ENCODE measurements at regions not wholly inside any gene's neighbourhood (a gene's known extent, or its start where the extent isn't known, plus 50 kb on each side); places are given as distances from the start of the nearest gene placed in this dataset.
"Not testable (repeated sequence)": the region's sequence is repeated elsewhere in the genome, so short reads cannot be mapped to it uniquely, and the experiment has no call there.

DNA sequence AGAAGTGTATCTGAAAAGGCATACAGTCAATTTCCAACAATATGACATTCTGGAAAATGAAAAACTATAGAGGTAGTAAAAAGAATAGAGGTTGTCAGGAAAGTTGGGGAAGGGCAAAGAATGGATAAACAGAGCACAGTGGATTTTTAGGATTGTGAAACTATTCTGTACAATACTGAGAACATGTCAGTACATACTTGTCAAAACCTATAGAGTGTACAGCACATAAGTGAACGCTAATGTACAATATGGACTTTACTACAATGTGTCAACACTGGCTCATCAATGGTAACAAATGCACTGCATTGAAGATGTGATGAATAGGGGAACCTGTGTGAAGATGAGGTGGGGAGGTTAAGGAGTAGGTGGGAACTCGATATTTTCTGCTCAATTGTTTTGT is 483.0 kb upstream of the PFKP start:
- POLR2A ChIA-PET, result no interaction called here
- DNase-seq (ENCODE audit: extremely low spot score), result no peak
- TF ChIP-seq SP1 (IDR thresholded peaks at IDR 0.05) (no peak), ARNT (IDR thresholded peaks at IDR 0.05) (no peak)
- CTCF ChIA-PET, result no interaction called here

DNA sequence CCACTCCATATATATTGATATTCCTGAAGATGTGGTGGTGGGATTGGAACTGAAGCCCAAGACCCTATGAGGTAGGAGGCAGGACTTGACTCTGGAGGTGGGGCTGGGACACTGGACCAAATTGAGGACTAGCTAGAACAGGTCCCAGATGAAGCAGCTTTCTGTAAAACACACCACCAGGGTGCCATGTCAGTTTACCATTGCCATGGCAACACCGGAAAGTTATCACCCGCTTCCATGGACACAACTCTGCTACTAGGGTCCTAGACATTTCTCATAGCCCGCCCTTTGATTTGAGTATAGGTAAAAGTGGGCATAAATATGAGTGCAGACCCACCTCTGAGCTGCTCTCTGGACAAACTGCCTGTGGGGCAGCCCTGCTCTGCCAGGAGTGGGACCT is 490.5 kb upstream of the PFKP start:
- POLR2A ChIA-PET, result no interaction called here
- no peak for DNase-seq (ENCODE audit: extremely low spot score)
- CTCF ChIA-PET, result no interaction called here

DNA sequence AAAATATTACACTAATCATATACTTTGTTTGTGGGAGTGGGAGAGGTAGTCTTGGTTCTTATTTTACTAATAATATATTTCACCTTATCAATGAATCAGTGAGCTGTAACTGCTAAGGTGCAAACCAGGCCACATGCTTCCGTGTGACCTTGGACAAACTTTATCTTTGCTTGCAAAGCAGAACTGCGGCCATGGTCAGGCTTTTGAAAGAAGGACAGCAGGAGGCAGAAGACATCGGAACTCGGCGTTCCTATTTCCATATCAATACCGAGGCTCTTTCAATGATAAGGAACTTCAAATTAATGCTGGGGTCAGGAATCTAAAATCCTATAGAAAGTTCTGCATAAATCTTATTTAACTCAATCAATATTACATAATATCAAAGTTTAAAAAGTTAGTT is 491.9 kb upstream of the PFKP start:
- POLR2A ChIA-PET, result no interaction called here
- TF ChIP-seq CTBP1 (IDR thresholded peaks at IDR 0.05; ENCODE audit: borderline replicate concordance), result no peak
- no peak for TF ChIP-seq ELF4 (IDR thresholded peaks at IDR 0.05)
- TF ChIP-seq FOXA1 (IDR thresholded peaks at IDR 0.05), result no peak
- TF ChIP-seq FOXM1 (IDR thresholded peaks at IDR 0.05; ENCODE audit: borderline replicate concordance), result no peak
- TF ChIP-seq FOXK2 (IDR thresholded peaks at IDR 0.05), result no peak
- TF ChIP-seq NFRKB (IDR thresholded peaks at IDR 0.05), result no peak
- TF ChIP-seq ZNF384 (IDR thresholded peaks at IDR 0.05), result no peak
- CTCF ChIA-PET, result no interaction called here
- DNase-seq (ENCODE audit: extremely low spot score), result no peak

More for the DNA sequence above, 490.5 kb upstream of the PFKP start:
- no peak for TF ChIP-seq HDGF (IDR thresholded peaks at IDR 0.05; ENCODE audit: borderline replicate concordance)
- TF ChIP-seq FOXK2 (IDR thresholded peaks at IDR 0.05), result no peak
- TF ChIP-seq, protein P1, sequence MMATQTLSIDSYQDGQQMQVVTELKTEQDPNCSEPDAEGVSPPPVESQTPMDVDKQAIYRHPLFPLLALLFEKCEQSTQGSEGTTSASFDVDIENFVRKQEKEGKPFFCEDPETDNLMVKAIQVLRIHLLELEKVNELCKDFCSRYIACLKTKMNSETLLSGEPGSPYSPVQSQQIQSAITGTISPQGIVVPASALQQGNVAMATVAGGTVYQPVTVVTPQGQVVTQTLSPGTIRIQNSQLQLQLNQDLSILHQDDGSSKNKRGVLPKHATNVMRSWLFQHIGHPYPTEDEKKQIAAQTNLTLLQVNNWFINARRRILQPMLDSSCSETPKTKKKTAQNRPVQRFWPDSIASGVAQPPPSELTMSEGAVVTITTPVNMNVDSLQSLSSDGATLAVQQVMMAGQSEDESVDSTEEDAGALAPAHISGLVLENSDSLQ (IDR thresholded peaks at IDR 0.05), result no peak
- no peak for TF ChIP-seq NFRKB (IDR thresholded peaks at IDR 0.05)
- no peak for TF ChIP-seq FOXA1 (IDR thresholded peaks at IDR 0.05)
- TF ChIP-seq SUZ12 (IDR thresholded peaks at IDR 0.05), result no peak
- no peak for TF ChIP-seq L3MBTL2 (conservative IDR thresholded peaks at IDR 0.05)
- TF ChIP-seq BHLHE40 (IDR thresholded peaks at IDR 0.05; ENCODE audit: borderline replicate concordance), result no peak
- TF ChIP-seq LEF1 (IDR thresholded peaks at IDR 0.05; ENCODE audit: borderline replicate concordance), result no peak
- no peak for TF ChIP-seq CTBP1 (IDR thresholded peaks at IDR 0.05; ENCODE audit: borderline replicate concordance)
- no peak for TF ChIP-seq ARNT (IDR thresholded peaks at IDR 0.05)
- TF ChIP-seq TARDBP (IDR thresholded peaks at IDR 0.05), result no peak
- no peak for TF ChIP-seq FOXM1 (IDR thresholded peaks at IDR 0.05; ENCODE audit: borderline replicate concordance)
- no peak for TF ChIP-seq ELF4 (IDR thresholded peaks at IDR 0.05)
- no peak for TF ChIP-seq ZNF384 (IDR thresholded peaks at IDR 0.05)
- TF ChIP-seq SP1 (IDR thresholded peaks at IDR 0.05), result no peak

DNA sequence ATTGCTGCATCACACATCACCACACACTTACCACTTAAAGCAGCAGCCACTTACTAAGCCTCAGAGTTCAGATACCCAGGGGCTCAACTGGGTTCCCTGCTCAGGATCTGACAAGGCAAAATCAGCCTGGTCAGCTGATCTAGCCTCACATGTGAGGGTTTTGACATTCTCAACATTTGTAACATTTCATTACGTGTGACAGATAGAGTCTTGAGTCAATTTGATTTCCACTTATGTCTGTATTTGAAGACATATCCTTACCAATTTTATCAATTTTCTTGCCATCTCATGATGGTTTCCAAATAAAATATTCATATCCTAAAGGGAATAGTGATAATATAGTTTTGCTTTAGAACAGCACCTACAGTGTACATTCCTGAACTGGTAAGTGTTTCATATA is 494.7 kb upstream of the PFKP start:
- no peak for DNase-seq (ENCODE audit: extremely low spot score)
- ChIA-PET CTCF (no interaction called here), POLR2A (no interaction called here)
- TF ChIP-seq, protein P1 (IDR thresholded peaks at IDR 0.05), result no peak
- TF ChIP-seq ARNT (IDR thresholded peaks at IDR 0.05) (no peak), LEF1 (IDR thresholded peaks at IDR 0.05; ENCODE audit: borderline replicate concordance) (no peak), CTBP1 (IDR thresholded peaks at IDR 0.05; ENCODE audit: borderline replicate concordance) (no peak), SP1 (IDR thresholded peaks at IDR 0.05) (no peak), BHLHE40 (IDR thresholded peaks at IDR 0.05; ENCODE audit: borderline replicate concordance) (no peak), L3MBTL2 (conservative IDR thresholded peaks at IDR 0.05) (no peak), TARDBP (IDR thresholded peaks at IDR 0.05) (no peak), FOXA1 (IDR thresholded peaks at IDR 0.05) (no peak), FOXM1 (IDR thresholded peaks at IDR 0.05; ENCODE audit: borderline replicate concordance) (no peak), FOXK2 (IDR thresholded peaks at IDR 0.05) (no peak), NFRKB (IDR thresholded peaks at IDR 0.05) (no peak), SUZ12 (IDR thresholded peaks at IDR 0.05) (no peak), ELF4 (IDR thresholded peaks at IDR 0.05) (no peak), ZNF384 (IDR thresholded peaks at IDR 0.05) (no peak), HDGF (IDR thresholded peaks at IDR 0.05; ENCODE audit: borderline replicate concordance) (no peak)

DNA sequence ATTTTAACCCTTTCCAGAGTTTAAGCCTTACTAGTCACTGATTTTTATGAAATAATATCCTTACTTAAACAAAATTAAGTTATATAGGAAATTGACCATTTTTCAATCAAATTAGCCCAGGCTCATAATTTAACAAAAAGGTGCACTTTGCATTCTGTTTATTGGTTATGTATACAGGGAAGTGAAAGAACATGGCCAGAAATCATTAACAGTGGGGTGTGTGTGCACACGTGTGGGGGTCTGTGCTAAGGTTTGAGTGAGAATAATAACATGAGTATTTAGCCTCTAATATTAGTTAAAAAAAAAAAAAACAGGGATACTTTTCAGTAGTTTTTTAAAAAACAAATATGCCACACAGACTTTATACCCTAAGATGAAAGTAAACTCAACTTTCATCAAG is 510.5 kb upstream of the PFKP start:
- POLR2A ChIA-PET, result no interaction called here
- CTCF ChIA-PET, result no interaction called here
- TF ChIP-seq L3MBTL2 (conservative IDR thresholded peaks at IDR 0.05) (no peak), HDGF (IDR thresholded peaks at IDR 0.05; ENCODE audit: borderline replicate concordance) (no peak), NFRKB (IDR thresholded peaks at IDR 0.05) (no peak), SP1 (IDR thresholded peaks at IDR 0.05) (no peak), FOXA1 (IDR thresholded peaks at IDR 0.05) (no peak), FOXK2 (IDR thresholded peaks at IDR 0.05) (no peak), ARNT (IDR thresholded peaks at IDR 0.05) (no peak)
- TF ChIP-seq, protein P1 (IDR thresholded peaks at IDR 0.05), result no peak

DNA sequence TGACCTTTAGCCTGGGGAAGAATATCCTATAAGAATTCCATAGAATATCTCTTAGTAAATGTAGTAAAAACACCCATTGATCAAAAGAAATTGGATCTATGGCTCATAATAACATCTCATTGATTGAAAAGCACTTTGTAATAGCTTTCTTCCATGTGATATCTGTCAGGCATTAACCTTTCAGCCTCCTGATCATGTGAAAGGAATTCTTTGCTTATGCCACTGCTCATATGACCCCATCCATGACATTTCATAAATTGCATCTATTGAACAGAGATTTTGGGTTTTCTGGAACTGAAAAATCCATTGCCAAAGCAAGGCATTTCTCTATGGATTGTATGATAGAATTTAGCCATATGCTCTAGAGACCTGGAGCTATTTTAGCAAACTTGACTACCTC is 519.3 kb upstream of the PFKP start:
- TF ChIP-seq HDGF (IDR thresholded peaks at IDR 0.05; ENCODE audit: borderline replicate concordance) (no peak), L3MBTL2 (conservative IDR thresholded peaks at IDR 0.05) (no peak), ARNT (IDR thresholded peaks at IDR 0.05) (no peak), SP1 (IDR thresholded peaks at IDR 0.05) (no peak), BHLHE40 (IDR thresholded peaks at IDR 0.05; ENCODE audit: borderline replicate concordance) (no peak), NFRKB (IDR thresholded peaks at IDR 0.05) (no peak)
- no peak for DNase-seq (ENCODE audit: extremely low spot score)
- ChIA-PET CTCF (no interaction called here), POLR2A (no interaction called here)

More for the DNA sequence above, 510.5 kb upstream of the PFKP start:
- DNase-seq (ENCODE audit: extremely low spot score), result no peak

DNA sequence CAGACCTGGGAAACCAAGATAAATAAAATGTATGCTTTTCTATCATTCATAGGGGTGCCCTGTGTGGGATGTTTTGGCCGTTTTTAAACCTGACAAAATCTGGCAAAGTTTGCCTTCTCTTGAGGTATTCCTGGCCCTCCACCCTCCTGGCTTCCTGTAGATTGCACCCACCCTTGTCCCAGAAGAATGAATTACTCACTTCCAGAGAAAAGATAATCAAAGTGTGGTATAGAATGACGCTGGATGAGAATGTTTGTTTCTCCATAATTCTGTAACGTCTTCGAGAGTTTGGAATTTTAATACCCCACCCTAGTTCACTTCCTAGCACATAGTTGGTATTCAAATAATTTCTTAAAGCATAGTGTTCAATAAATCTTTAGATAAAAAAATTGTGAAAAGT is 519.7 kb upstream of the PFKP start:
- DNase-seq (ENCODE audit: extremely low spot score), result no peak
- TF ChIP-seq BHLHE40 (IDR thresholded peaks at IDR 0.05; ENCODE audit: borderline replicate concordance), result no peak
- TF ChIP-seq ELF4 (IDR thresholded peaks at IDR 0.05), result no peak
- TF ChIP-seq TARDBP (IDR thresholded peaks at IDR 0.05), result no peak
- TF ChIP-seq LEF1 (IDR thresholded peaks at IDR 0.05; ENCODE audit: borderline replicate concordance), result no peak
- no peak for TF ChIP-seq FOXA1 (IDR thresholded peaks at IDR 0.05)
- TF ChIP-seq ZNF384 (IDR thresholded peaks at IDR 0.05), result no peak
- TF ChIP-seq NFRKB (IDR thresholded peaks at IDR 0.05), result no peak
- no peak for TF ChIP-seq L3MBTL2 (conservative IDR thresholded peaks at IDR 0.05)
- TF ChIP-seq, protein P1 (IDR thresholded peaks at IDR 0.05), result no peak
- no peak for TF ChIP-seq FOXM1 (IDR thresholded peaks at IDR 0.05; ENCODE audit: borderline replicate concordance)
- no peak for TF ChIP-seq SUZ12 (IDR thresholded peaks at IDR 0.05)
- no peak for TF ChIP-seq HDGF (IDR thresholded peaks at IDR 0.05; ENCODE audit: borderline replicate concordance)
- TF ChIP-seq CTBP1 (IDR thresholded peaks at IDR 0.05; ENCODE audit: borderline replicate concordance), result no peak
- no peak for TF ChIP-seq FOXK2 (IDR thresholded peaks at IDR 0.05)
- TF ChIP-seq SP1 (IDR thresholded peaks at IDR 0.05), result no peak
- no peak for TF ChIP-seq ARNT (IDR thresholded peaks at IDR 0.05)
- CTCF ChIA-PET, result no interaction called here
- POLR2A ChIA-PET, result no interaction called here

DNA sequence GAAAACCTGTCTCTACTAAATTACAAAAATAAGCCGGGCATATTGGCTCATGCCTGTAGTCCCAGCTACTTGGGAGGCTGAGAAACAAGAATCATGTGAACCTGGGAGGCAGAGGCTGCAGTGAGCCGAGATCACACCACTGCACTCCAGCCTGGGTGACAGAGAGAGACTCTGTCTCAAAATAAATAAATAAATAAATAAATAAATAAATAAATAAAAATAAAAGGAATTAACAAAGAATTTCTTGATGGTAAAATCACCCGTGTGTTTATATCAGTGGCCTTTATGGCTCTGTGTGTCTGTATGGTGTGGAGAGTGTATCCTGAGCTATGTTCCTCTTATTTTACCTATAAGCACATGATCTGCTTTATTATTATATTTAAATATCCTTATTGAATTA is 520.5 kb upstream of the PFKP start:
- POLR2A ChIA-PET; DNase-seq (ENCODE audit: extremely low spot score); CTCF ChIA-PET: not testable (repeated sequence)
